CD4-positive, alpha-beta T cell treated with Interleukin-6 for 4 hours (primary cell): ENCODE measurements at regions not wholly inside any gene's neighbourhood (a gene's known extent, or its start where the extent isn't known, plus 50 kb on each side); places are given as distances from the start of the nearest gene placed in this dataset.

ENCODE experiments used
- DNase-seq: peaks from one replicate; pipeline ENCODE4 v3.0.0-alpha.2; 2020; ENCODE audit warnings: mixed read lengths

- DNase-seq: no peak
Observed at GRCh38 chr11:109564241-109564640, 142.3 kb downstream of the C11orf87 start.

- DNase-seq: no peak
Observed at GRCh38 chr11:109582470-109582869, 160.5 kb downstream of the C11orf87 start.

GRCh38 chr11:109584001-109584972, 162.3 kb downstream of the C11orf87 start:
- DNase-seq: no peak

- no peak for DNase-seq
Observed at GRCh38 chr11:109586789-109587188, 164.8 kb downstream of the C11orf87 start.

GRCh38 chr11:109590782-109591181, 168.8 kb downstream of the C11orf87 start:
- no peak for DNase-seq

- DNase-seq: no peak
Observed at GRCh38 chr11:109597336-109597735, 175.3 kb downstream of the C11orf87 start.

GRCh38 chr11:109604481-109605400, 182.8 kb downstream of the C11orf87 start:
- DNase-seq: no peak

GRCh38 chr11:109606256-109606655, 184.3 kb downstream of the C11orf87 start:
- no peak for DNase-seq

- DNase-seq: no peak
Observed at GRCh38 chr11:109609454-109610185, 187.6 kb downstream of the C11orf87 start.

GRCh38 chr11:109612496-109612895, 190.5 kb downstream of the C11orf87 start:
- DNase-seq: no peak

GRCh38 chr11:109619498-109619897, 197.5 kb downstream of the C11orf87 start:
- no peak for DNase-seq

- no peak for DNase-seq
Observed at GRCh38 chr11:109629734-109630133, 207.7 kb downstream of the C11orf87 start.

GRCh38 chr11:109641549-109641948, 219.6 kb downstream of the C11orf87 start:
- DNase-seq: no peak

GRCh38 chr11:109644152-109644551, 222.2 kb downstream of the C11orf87 start:
- DNase-seq: no peak

- no peak for DNase-seq
Observed at GRCh38 chr11:109648804-109649203, 226.8 kb downstream of the C11orf87 start.

GRCh38 chr11:109654091-109654490, 232.1 kb downstream of the C11orf87 start:
- DNase-seq: no peak

- no peak for DNase-seq
Observed at GRCh38 chr11:109658190-109658589, 236.2 kb downstream of the C11orf87 start.

GRCh38 chr11:109667719-109668118, 245.7 kb downstream of the C11orf87 start:
- DNase-seq: no peak

- no peak for DNase-seq
Observed at GRCh38 chr11:109668973-109669634, 247.1 kb downstream of the C11orf87 start.

GRCh38 chr11:109677231-109677630, 255.2 kb downstream of the C11orf87 start:
- no peak for DNase-seq

GRCh38 chr11:109677876-109678275, 255.9 kb downstream of the C11orf87 start:
- DNase-seq: no peak

GRCh38 chr11:109680127-109680526, 258.1 kb downstream of the C11orf87 start:
- no peak for DNase-seq
